ENCODE measurements at regions not wholly inside any gene's neighbourhood (a gene's known extent, or its start where the extent isn't known, plus 50 kb on each side); places are given as distances from the start of the nearest gene placed in this dataset.

DNA sequence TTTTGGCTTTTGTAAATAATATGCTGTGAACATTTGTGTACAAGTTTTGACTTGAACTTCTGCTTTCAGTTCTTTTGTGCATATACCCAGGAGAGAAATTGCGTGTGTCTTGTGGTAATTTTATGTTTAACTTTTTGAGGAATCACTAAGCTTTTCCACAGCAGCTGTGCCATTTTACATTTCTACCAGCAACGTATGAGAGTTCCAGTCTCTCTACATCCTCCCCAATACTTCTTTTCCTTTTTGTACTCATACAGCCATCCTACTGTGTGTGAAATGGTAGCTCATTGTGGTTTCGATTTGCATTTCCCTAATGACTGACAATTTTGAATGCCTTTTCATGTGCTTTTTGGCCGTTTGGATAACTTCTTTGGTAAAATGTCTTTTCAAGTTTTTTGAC lies 66.3 kb upstream of the INHBA start:
- SMC1A ChIA-PET (ENCODE audit: uncharacterized antibody, unreplicated experiment): no interaction called here
- H2AFZ ChIP-seq (ENCODE audit: control insufficient read depth, low read depth, low read length): no peak overlapping the region
- no peak overlapping the region for H3K9ac ChIP-seq (ENCODE audit: control insufficient read depth, insufficient read depth, low read length)
- H3K36me3 ChIP-seq (ENCODE audit: control insufficient read depth in 2 of 2, insufficient read depth in 2 of 2, low read length in 1 of 2): no peaks in the 10 kb centered on the region
- peak; percentile 7 for DNase-seq (ENCODE audit: low read depth, low spot score)
- POLR2A ChIA-PET: interaction anchor here (1.1 kb wide), 1 partner anchor 12 kb away, joined by 4 read pairs; no protein-coding TSS in a partner anchor
- H3K4me1 ChIP-seq (ENCODE audit: control insufficient read depth, insufficient read depth, low read length): no peaks in the 10 kb centered on the region
- in situ Hi-C loops (cut with MboI): no loop called here
- CTCF ChIA-PET: interaction anchor here (0.5 to 1.5 kb wide), 3 partner anchors 8 to 126 kb away, joined by 3 to 4 read pairs (median 4); no protein-coding TSS in a partner anchor
- no peak overlapping the region for H3K27ac ChIP-seq (ENCODE audit: control insufficient read depth, insufficient read depth)
- intact Hi-C loops (cut with micrococcal nuclease; ENCODE audit: unreplicated experiment): no loop called here
- peak; percentile 16; the same call in 1 of the 3 replicates for ATAC-seq
- no peaks in the 10 kb centered on the region for H3K79me2 ChIP-seq (ENCODE audit: control insufficient read depth, insufficient read depth, low read length)
- no TSS peak for BruUV-seq (replicated peaks)
- TF ChIP-seq CBX5 (IDR thresholded peaks at IDR 0.05; ENCODE audit: low read depth): no peak
- TF ChIP-seq ZNF24 (IDR thresholded peaks at IDR 0.05): no peak
- peak; percentile 19 to 22; a peak in 1 of 4 replicates for TF ChIP-seq IKZF2 (IDR thresholded peaks at IDR 0.05)
- TF ChIP-seq PAX8 (IDR thresholded peaks at IDR 0.05): no peak
- TF ChIP-seq, protein P1, sequence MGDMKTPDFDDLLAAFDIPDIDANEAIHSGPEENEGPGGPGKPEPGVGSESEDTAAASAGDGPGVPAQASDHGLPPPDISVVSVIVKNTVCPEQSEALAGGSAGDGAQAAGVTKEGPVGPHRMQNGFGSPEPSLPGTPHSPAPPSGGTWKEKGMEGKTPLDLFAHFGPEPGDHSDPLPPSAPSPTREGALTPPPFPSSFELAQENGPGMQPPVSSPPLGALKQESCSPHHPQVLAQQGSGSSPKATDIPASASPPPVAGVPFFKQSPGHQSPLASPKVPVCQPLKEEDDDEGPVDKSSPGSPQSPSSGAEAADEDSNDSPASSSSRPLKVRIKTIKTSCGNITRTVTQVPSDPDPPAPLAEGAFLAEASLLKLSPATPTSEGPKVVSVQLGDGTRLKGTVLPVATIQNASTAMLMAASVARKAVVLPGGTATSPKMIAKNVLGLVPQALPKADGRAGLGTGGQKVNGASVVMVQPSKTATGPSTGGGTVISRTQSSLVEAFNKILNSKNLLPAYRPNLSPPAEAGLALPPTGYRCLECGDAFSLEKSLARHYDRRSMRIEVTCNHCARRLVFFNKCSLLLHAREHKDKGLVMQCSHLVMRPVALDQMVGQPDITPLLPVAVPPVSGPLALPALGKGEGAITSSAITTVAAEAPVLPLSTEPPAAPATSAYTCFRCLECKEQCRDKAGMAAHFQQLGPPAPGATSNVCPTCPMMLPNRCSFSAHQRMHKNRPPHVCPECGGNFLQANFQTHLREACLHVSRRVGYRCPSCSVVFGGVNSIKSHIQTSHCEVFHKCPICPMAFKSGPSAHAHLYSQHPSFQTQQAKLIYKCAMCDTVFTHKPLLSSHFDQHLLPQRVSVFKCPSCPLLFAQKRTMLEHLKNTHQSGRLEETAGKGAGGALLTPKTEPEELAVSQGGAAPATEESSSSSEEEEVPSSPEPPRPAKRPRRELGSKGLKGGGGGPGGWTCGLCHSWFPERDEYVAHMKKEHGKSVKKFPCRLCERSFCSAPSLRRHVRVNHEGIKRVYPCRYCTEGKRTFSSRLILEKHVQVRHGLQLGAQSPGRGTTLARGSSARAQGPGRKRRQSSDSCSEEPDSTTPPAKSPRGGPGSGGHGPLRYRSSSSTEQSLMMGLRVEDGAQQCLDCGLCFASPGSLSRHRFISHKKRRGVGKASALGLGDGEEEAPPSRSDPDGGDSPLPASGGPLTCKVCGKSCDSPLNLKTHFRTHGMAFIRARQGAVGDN (IDR thresholded peaks at IDR 0.05): no peak
- TF ChIP-seq HDGF (IDR thresholded peaks at IDR 0.05): no peak
- TF ChIP-seq NR2F1 (conservative IDR thresholded peaks at IDR 0.05): no peak
- TF ChIP-seq MEF2A (IDR thresholded peaks at IDR 0.05; ENCODE audit: insufficient read depth, low read depth, low read length): no peak
- H3K4me3 ChIP-seq: no peak overlapping the region
- FAIRE-seq: no peak
- WGBS (ENCODE audit: insufficient coverage, insufficient replicate concordance, low lambda C conversion rate, missing lambda C conversion rate): 20% methylated on average over 4 of the region's 4 CpGs
- RAD21 ChIA-PET (ENCODE audit: unreplicated experiment): no interaction called here
- no peak overlapping the region for H3K4me2 ChIP-seq (ENCODE audit: control insufficient read depth, insufficient read depth)
- H3K27me3 ChIP-seq (replicated peaks in 1 of 2; ENCODE audit: control insufficient read depth in 2 of 2, insufficient read depth in 2 of 2, low read length in 1 of 2): no peaks in the 10 kb centered on the region
- peaks cover under 1% of the 10 kb centered on the region; the same call in 2 of the 3 replicates for H3K9me3 ChIP-seq (replicated peaks; ENCODE audit: control insufficient read depth, insufficient read depth, low read length)
- no peaks in the 10 kb centered on the region for H4K20me1 ChIP-seq (ENCODE audit: control insufficient read depth, insufficient read depth)
